RCC 7860 (cell line): ENCODE measurements at regions not wholly inside any gene's neighbourhood (a gene's known extent, or its start where the extent isn't known, plus 50 kb on each side); places are given as distances from the start of the nearest gene placed in this dataset.
A peak's percentile ranks its signal among the peaks of the same experiment; 100 is the strongest.
"Not testable (repeated sequence)": the region's sequence is repeated elsewhere in the genome, so short reads cannot be mapped to it uniquely, and the experiment has no call there.

ENCODE experiments used
- DNase-seq: peaks from one replicate; pipeline ENCODE4 v3.0.0-alpha.2; 2015; ENCODE audit warnings: low spot score
- FAIRE-seq: peaks from 2 replicates; lab custom pipeline; 2012; peaks lifted over from hg19 to GRCh38; lab: Jason Lieb, UNC

- FAIRE-seq (no peak), DNase-seq (no peak)
Measured at GRCh38 chr9:86507212-86507630, 153.0 kb upstream of the TUT7 start.

DNA sequence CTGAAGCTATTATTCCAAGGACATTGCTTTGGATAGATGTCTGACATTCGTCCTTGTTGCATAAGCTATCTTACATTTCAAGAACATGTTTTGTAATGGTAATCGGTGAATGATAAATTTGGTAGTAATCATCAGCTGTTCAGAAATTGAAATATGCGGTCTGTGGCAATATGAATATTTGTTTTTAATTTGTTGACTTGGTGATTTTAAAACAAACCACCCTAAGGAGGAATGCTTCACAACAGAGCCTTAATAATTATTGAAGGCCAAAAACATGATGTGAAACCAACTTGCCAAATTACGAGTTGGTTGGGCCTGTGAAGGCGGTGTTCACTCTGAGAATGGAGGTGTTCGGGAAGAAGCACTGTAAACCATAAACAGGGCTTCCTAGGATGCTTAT, 149.7 kb upstream of the TUT7 start:
- no peak for DNase-seq
- FAIRE-seq: no peak

GRCh38 chr9:86503314-86503713, 149.1 kb upstream of the TUT7 start:
- DNase-seq (no peak), FAIRE-seq (no peak)

DNA sequence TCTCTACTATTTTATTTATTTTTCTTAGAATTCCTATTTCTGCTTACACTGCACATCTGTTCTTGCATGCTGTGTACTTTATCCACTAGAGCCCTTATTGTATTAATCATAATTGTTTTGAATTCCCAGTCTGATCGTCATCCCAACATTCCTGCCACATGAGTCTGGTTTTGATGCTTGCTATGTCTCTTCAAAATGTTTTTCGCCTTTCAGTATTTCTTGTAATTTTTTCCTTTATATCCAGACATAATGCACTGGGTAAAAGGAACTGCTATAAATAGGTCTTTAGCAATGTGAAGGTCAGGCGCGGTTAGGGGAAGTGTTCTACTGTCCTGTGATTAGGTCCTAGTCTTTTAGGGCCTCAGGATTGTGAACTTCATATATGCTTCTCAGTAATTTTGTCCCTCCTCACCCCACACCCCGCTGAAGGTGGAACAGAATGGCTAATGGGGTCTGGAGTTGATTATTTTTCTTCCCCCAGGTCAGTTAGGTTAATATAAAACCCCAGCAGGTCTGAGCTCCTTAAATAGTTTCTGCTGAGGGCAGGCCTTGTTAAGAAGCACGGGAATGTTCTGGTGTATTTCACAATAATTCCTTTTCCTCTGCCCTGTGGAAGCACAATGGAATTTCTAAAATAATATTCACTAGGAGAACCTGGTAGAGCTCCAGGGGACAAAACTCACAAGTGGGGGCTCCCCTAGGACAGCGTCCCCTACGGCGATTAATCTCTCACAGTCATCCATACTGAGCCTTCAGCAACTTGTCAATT, 146.6 kb upstream of the TUT7 start:
- FAIRE-seq (no peak), DNase-seq (no peak)

GRCh38 chr9:86500031-86500430, 145.8 kb upstream of the TUT7 start:
- DNase-seq (no peak), FAIRE-seq (no peak)

GRCh38 chr9:86494644-86495111, 140.5 kb upstream of the TUT7 start:
- FAIRE-seq (no peak), DNase-seq (no peak)

DNA sequence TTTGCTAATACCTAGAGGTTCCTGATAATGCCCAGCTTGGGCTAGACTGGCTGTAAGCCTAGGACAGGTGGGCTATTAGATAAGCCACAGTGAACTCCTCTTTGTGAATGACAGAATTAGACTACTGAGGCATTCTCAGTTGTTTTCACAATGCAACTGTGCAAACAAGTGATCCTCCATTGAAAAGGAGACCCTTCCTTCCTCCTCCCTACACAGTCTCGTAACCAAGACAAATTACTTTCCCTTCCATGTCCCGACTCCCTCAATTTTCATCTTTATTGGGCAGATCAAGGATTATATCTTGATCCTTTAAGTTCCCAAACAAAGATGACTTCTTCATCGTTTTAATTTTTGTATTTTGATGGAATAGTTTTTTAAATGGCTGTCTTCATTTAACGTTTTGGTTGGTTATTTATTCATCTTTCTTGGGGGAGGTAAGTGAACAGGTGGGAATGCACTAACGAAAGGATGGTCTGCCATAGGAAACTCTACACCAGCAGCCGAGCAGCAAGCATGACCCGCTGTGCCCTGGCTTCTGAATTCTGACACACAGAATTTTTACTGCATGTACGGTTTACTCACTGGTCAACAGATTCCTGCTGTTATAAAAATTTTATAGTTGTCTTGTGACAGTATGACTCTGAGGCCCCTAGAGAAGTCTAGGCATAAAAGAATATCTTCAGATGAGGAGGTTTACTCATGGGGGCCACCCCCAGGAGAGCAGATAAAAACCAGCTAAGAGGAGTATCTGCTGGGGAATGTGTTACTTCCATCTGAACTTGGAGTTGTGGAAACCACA, 137.5 kb upstream of the TUT7 start:
- FAIRE-seq: no peak
- DNase-seq: no peak

GRCh38 chr9:86488794-86489193, 134.6 kb upstream of the TUT7 start:
- FAIRE-seq: no peak
- no peak for DNase-seq

- DNase-seq (no peak), FAIRE-seq (no peak)
Measured at GRCh38 chr9:86488345-86488744, 134.1 kb upstream of the TUT7 start.

DNA sequence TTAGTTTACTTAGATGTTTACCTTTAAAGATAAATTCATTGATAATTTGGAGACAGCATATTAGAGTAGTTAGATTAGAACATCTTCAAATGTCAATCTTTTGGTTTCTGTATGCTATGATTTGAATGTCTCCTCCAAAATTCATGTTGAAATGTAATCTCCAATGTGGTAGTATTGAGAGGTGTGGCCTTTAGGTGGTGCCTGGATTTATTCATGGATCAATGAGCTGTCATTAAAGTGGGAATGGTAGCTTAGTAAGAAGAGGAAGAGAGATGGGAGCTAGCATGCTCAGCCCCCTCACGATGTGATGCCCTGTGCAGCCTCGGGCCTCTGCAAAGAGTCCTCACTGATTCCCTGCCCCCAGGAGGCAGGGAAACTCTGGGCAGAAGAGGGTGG, 133.6 kb upstream of the TUT7 start:
- DNase-seq (no peak), FAIRE-seq (no peak)

DNA sequence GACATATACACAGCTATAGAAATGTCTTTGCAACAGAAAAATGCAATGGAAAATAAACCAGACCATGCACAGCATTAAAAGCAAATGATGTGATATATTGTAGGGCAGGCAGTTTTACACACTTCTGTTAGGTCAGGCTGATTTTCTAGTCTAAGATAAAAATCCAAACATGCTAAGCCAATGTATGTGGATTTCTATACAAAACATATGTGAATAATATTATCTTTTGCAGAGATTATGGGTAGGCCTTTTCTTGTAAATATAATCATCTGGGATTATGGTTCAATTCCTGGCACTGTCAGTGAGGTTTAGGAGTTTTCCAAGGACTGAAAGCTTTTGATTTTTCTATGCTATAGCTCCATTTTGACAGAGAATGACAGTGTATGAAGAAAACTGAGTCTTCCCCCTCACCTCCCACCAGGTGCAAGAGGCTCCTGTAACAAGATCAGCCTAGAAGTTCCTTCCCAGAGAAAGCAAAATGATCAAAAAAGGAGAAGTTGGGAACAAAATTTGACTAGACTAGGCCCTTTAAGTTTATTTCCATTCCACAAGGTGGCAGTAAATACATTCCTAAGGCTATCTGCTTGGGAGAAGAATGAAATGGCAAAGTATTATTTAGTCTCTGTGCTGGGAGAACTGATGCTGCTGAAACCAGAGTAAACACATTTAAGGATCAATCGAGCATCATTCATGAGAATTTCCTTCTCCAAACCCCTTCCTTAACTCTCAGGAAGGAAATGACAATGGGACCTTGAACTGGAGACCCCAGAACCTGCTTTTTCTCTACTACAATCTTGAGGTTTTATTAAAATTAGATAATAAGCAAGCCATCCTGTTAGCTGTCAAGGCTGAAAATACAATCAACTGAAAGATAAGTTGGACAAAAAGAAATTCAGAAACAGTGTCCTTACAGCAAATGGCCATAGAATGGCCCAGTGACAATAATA, 133.0 kb upstream of the TUT7 start:
- FAIRE-seq: no peak
- DNase-seq: peak; percentile 28

- no peak for FAIRE-seq
- no peak for DNase-seq
Measured at GRCh38 chr9:86485359-86485758, 131.1 kb upstream of the TUT7 start.

- FAIRE-seq (no peak), DNase-seq (no peak)
Measured at GRCh38 chr9:86483496-86483895, 129.3 kb upstream of the TUT7 start.

GRCh38 chr9:86481466-86481865, 127.3 kb upstream of the TUT7 start:
- DNase-seq: no peak
- no peak for FAIRE-seq

DNA sequence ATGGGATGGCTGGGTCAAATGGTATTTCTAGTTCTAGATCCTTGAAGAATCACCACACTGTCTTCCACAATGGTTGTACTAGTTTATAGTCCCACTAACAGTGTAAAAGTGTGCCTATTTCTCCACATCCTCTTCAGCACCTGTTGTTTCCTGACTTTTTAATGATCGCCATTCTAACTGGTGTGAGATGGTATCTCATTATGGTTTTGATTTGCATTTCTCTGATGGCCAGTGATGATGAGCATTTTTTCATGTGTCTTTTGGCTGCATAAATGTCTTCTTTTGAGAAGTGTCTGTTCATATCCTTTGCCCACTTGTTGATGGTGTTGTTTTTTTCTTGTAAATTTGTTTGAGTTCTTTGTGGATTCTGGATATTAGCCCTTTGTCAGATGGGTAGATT, 121.0 kb upstream of the TUT7 start:
- not testable (repeated sequence) for FAIRE-seq, DNase-seq

DNA sequence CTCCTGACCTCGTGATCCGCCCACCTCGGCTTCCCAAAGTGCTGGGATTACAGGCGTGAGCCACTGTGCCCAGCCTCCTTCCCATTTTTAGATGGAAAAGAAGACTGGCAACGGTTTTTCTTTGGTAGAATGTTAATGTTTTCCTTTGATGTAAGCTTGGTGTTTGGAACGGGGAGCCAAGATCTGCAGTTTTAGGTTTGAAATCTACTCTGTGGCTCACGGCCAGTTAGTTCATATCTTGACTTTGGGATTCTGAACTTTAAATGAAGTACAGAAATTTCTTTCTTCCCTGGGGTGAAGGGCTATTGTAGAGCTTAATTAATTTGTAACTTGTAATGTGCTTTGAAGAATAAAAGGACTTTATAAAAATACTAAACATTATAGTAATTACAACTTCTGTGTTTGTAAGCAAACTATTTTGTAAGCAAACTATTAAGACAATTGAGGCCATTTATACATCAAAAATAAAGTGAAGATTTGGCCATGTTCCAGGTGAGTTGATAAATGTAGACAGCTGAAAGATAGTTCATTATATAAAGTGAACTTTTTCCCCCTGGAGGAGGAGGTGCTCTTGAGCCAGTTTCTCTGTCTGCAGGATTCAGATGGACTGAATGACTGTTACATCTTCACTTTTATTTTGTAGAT, 117.1 kb upstream of the TUT7 start:
- no peak for FAIRE-seq

GRCh38 chr9:86470326-86470725, 116.1 kb upstream of the TUT7 start:
- FAIRE-seq (no peak), DNase-seq (no peak)

More for the DNA sequence above, 117.1 kb upstream of the TUT7 start:
- DNase-seq: no peak

GRCh38 chr9:86469476-86470250, 115.5 kb upstream of the TUT7 start:
- FAIRE-seq: no peak
- DNase-seq: no peak

DNA sequence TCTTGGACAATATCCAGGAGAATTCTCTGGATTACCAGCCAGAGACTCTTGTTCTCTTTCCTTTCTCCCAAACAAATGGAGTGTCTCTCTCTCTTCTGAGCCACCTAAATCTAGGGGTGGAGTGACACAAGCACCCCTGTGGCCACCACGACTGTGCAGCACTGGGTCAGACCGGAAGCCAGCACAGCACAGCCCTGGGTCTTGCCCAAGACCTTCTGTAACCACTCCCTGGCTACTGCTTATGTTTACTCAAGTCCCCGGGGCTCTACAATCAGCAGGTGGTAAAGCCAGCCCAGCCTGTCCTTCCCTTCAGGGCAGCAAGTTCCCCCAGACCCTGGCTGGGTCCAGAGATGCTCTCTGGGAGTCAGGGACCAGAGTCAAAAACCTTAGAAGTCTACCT, 110.0 kb upstream of the TUT7 start:
- FAIRE-seq: no peak
- DNase-seq: no peak
